HG03103 (cell line): ENCODE measurements at regions not wholly inside any gene's neighbourhood (a gene's known extent, or its start where the extent isn't known, plus 50 kb on each side); places are given as distances from the start of the nearest gene placed in this dataset.
"Not testable (repeated sequence)": the region's sequence is repeated elsewhere in the genome, so short reads cannot be mapped to it uniquely, and the experiment has no call there.

Experiments used
- ATAC-seq: cut with Tn5 transposase; IDR thresholded peaks from one replicate; pipeline ENCODE4 v1.9.1; 2021; ENCODE audit warnings: low read depth; ENCODE audit not compliant: unreplicated experiment

DNA sequence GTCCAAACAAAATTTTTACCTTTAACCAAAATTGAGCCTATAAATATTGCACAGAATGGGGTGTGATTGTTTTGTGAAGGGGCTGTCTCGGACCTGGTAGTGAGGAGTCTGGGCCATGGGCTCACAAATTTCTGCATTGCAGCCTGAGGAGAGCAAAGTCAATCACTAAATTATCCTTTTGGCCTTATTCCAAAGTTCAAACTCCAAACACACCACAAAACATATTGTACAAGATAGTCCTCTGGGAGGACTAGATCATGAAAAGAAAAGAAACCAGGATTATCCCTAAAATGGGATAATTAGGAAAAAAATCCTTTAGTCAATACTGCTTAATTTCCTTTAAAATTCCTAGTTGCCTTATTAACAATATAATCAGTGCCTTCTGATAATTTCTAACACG, 115.5 kb downstream of the BUB3 start:
- no peak for ATAC-seq

DNA sequence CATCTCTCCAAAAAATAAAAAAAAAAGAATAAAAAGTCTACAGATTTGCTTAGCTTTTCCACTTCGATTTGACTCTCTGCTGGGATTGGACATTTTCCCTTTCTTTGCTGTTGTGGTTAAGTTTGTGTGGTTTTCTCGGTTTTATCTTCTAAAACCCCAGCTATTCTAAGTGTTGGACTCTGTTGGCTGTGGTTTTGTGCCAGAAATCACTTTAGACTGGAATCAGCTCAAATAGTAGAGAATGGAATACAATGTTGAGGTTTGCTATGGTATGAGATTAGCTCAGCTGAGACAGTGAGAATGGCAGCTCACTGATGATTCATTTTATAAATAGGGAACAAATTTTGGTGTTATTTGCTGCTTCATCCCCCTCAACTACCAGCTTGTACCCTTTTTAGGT, 116.0 kb downstream of the BUB3 start:
- ATAC-seq: no peak

DNA sequence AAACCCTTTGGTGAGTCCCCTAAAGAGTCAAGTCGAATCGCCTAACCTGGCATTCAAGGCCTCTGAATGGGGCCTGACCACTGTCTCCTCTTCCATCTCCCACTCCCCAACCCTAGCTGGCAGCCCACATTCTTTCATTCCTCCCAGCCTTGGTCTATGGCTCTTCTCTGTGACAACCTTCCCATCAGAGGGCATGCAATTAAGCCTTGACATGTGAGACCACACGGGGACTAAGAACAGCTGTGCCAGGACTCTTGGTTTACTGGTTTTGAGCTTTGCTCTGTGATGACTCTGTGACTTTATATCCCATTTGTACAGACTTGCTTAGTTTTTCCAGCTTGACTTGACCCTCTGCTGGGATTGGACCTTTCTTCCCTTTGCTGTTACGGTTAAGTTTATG, 116.6 kb downstream of the BUB3 start:
- ATAC-seq: no peak

DNA sequence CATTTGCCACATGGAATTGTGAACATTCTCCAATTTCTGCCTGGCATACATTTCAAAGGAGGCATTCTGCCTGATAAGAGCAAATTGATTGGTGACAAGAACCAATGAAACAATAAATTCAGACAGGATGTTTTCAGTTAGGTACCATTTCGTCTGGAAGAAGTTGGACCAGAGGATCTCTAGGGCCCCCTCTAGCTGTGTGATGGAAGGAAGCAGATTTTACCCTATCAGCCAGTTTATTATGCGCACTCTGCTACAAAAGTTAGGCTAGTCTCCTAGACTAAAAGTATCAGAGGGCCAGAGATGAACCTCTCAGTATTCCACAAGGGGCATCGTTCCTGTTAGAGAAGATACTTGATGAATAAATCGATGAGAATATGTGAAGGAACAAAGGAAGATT, 118.0 kb downstream of the BUB3 start:
- no peak for ATAC-seq

GRCh38 chr10:123274306-123275135, 120.3 kb downstream of the BUB3 start:
- ATAC-seq: no peak

- no peak for ATAC-seq
Measured at GRCh38 chr10:123275136-123275564, 120.9 kb downstream of the BUB3 start.

DNA sequence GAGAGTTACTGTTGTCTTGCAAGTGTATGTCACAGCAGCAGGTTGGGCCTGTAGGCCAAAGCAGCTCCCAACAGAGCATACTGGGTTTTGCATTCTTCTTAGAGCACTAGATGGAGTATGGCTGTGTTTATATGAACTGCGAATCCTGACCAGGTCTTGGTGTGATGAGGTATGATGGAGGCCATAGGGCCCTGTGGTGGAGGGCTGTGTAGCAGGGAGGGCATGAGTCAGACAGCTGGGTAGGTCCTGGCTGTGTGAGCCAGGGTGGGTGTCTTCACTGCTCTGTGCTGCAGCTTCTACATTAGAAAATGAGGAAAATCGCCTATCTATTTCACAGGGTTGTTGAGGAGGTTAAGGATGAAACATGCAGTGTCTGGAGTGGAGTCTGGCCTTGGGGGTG, 124.2 kb downstream of the BUB3 start:
- ATAC-seq: no peak

- not testable (repeated sequence) for ATAC-seq
Measured at GRCh38 chr10:123283371-123283770, 129.2 kb downstream of the BUB3 start.

- no peak for ATAC-seq
Measured at GRCh38 chr10:123284022-123284421, 129.8 kb downstream of the BUB3 start.

DNA sequence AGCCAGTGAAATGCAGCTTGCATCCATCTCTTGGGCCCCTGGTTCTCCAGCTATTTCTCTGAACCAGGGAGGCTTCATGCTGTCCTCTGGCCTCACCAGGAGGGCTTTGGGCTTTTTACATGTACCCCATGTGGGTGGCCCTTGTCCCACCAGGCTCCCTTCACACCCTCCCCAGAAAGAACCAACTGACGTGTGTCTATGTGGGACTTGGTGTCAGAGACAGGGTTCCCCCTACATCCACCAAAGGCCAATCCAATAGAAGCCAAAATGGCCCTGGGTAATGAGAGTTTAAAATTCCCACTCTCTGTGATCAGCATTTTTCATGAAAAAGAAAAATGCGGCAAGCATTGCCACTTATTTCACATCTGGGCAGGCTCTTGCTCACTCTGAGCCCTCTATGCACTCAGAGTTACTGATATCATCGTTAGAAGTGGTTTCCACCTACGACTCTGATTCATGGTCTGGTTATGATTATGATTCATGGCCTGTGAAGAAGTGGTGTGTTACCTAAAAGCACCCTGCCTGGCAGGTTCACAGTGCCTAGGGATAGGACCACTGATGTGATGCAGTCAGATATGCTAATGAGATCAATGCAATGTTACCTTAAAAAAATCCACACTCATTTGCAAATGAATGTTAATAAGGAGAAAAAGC, 133.5 kb downstream of the BUB3 start:
- ATAC-seq: no peak

- ATAC-seq: no peak
Measured at GRCh38 chr10:123289432-123289831, 135.2 kb downstream of the BUB3 start.

GRCh38 chr10:123294109-123294508, 139.9 kb downstream of the BUB3 start:
- ATAC-seq: no peak

GRCh38 chr10:123294886-123295285, 140.7 kb downstream of the BUB3 start:
- ATAC-seq: no peak

DNA sequence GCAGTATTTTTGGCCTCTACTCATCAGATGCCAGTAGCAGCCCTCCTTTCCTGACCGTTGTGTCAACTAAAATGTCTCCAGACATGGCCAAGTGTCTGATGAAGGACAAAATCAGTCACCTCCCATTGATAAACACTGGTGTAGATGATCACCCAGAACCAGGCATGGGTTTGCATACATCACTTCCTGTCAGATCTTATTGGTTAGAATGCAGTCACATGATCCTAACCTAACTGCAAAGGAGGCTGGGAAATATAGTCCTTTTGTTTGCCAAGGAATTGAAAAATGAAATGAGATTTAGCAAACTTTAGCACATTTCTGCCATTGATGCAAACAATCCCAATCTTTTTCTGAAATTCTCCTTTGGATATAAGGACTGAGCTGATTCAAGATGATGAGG, 141.4 kb downstream of the BUB3 start:
- no peak for ATAC-seq

DNA sequence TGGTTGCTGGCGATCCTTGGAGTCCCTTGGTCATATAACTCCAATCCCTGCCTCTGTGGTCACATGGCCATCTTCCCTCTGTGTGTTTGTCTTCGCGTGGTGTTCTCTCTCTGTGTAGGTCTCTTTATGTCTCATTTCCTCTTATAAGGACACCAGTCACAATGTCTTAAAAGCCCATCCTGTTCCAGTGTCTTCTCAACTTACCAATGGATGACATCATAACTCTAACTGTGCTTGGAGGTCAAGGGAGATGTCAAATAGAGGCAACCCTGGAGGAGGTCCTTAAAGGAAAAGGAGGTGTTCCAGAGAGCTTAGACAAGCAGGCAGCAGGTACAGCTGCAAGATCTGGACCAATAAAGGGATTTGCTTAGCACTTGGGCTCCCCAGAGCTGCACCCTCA, 143.0 kb downstream of the BUB3 start:
- ATAC-seq: no peak

DNA sequence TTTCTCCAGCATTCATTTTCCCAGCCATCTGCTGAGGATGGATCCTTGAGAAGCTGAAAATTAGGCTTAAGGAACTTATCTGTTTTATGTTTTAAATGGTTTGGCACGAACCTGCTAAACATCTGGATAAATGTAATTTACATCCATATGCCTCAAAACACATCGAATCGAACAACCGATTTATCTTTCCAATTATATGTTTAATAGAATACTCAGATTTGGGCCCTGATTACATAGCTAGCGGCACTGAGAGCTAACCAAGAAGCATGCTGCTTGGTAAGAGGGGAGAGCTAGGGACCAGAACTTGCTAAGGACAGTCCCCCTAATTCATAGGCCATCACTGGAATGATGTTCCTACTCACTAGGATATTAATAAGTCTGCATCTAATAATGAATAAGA, 144.4 kb downstream of the BUB3 start:
- ATAC-seq: no peak

DNA sequence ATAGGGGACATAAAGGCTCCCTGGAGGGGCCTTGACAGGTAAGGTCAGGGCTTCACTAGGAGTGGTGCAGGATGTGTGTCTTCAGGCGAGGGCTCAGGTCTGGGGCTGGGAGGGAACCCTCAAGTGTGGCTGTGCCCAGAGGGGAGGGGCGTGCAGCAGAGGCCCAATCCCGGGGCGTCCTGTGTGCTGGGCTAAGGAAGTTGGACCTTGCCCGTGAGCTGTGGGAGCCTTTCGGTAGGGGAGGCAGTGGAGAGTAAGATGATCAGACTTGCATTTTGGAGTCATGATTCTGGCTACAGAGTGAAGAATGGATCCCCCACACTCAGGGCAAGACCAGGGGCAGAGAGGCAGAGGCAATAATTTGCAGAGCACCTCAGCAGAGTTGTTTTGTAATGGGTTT, 145.4 kb downstream of the BUB3 start:
- ATAC-seq: no peak

GRCh38 chr10:123301077-123301857, 147.1 kb downstream of the BUB3 start:
- no peak for ATAC-seq

DNA sequence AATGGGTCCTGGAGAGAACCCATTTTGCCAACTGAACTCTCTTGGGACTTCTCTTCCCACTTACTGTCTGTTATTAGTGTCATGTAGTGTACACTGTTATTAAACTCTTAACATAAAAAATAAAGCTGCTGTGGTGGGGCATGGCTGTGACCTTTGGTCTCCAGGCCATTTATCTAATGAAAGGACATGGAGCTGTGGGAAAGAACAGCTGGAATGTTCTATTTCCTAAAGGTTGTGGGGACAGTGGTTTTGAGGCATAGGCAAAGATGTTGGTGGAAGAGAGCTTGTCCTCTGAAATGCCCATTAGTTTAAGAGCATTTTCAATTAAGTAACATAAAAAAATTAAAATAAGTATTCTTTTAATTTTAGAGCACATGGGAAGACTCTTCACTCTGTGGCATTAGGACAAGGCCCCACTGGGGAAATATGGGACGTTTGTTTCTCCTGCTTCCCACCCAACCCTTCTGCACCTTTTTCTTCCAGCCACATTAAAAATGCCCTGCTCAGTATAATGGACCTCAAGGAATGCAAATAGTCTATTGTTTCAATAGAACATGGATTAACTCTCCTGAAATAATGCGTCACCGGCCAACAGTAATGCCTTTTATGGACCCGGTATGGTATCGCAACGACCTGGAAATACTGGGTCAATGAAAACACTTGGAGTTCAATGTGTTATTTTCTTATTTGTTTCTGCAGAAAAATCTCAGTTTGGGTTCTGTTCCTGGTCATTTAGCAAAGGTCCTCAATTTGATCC, 149.6 kb downstream of the BUB3 start:
- no peak for ATAC-seq

- ATAC-seq: no peak
Measured at GRCh38 chr10:123305671-123306070, 151.5 kb downstream of the BUB3 start.

GRCh38 chr10:123306290-123306689, 152.1 kb downstream of the BUB3 start:
- ATAC-seq: no peak
